Stimulated activated effector memory CD8-positive, alpha-beta T cell treated with anti-CD3 and anti-CD28 coated beads, Interleukin-12 subunit alpha, Interleukin-12 subunit beta, amount 100 ng/mL, for 72 hours (primary cell): ENCODE measurements at regions not wholly inside any gene's neighbourhood (a gene's known extent, or its start where the extent isn't known, plus 50 kb on each side); places are given as distances from the start of the nearest gene placed in this dataset.
"Not testable (repeated sequence)": the region's sequence is repeated elsewhere in the genome, so short reads cannot be mapped to it uniquely, and the experiment has no call there.

Experiments
- ATAC-seq: fragments of 150-1000 bp; cut with Tn5 transposase; 2 replicates; pipeline ENCODE4 v1.10.0; 2021
- DNase-seq, 2 donors: peaks; one replicate each; pipeline ENCODE4 v3.0.0; 2021 to 2022; ENCODE audit warnings: low spot score in 2 of 2
- H3K27ac Mint-ChIP-seq: one replicate; pipeline ENCODE4 v1.8.0; 2022; ENCODE audit warnings: mild to moderate bottlenecking, mixed read lengths
- H3K36me3 Mint-ChIP-seq: one replicate; pipeline ENCODE4 v1.8.0; 2022; ENCODE audit warnings: mild to moderate bottlenecking, mixed read lengths
- H3K4me1 Mint-ChIP-seq: one replicate; pipeline ENCODE4 v1.8.0; 2022; ENCODE audit warnings: mixed read lengths
- H3K4me3 Mint-ChIP-seq: one replicate; pipeline ENCODE4 v1.8.0; 2022; ENCODE audit warnings: mild to moderate bottlenecking, mixed read lengths
- H3K9me3 Mint-ChIP-seq: one replicate; pipeline ENCODE4 v1.8.0; 2022; ENCODE audit warnings: mixed read lengths

GRCh38 chr14:39505812-39506211 is 73.6 kb upstream of the FBXO33 start:
- Mint-ChIP-seq H3K36me3 (no peaks in the 10 kb centered on the region), H3K4me3 (no peak overlapping the region), H3K4me1 (no peaks in the 10 kb centered on the region), H3K27ac (no peak overlapping the region), H3K9me3 (peaks cover 11% of the 10 kb centered on the region)
- ATAC-seq = no peak
- DNase-seq = no peak

- DNase-seq (no peak), ATAC-seq (no peak)
- Mint-ChIP-seq H3K9me3 (no peaks in the 10 kb centered on the region), H3K4me1 (no peaks in the 10 kb centered on the region), H3K4me3 (no peak overlapping the region), H3K27ac (no peak overlapping the region), H3K36me3 (no peaks in the 10 kb centered on the region)
These were observed 68.0 kb upstream of the FBXO33 start for GRCh38 chr14:39500253-39500652.

- no peaks in the 10 kb centered on the region for H3K9me3 Mint-ChIP-seq
- H3K4me1 Mint-ChIP-seq = no peaks in the 10 kb centered on the region
- no peak for DNase-seq
- H3K36me3 Mint-ChIP-seq = no peaks in the 10 kb centered on the region
- H3K4me3 Mint-ChIP-seq = no peak overlapping the region
- no peak for ATAC-seq
- H3K27ac Mint-ChIP-seq = no peak overlapping the region
These were observed 67.3 kb upstream of the FBXO33 start for GRCh38 chr14:39499514-39499913.

- not testable (repeated sequence) for H3K4me1 Mint-ChIP-seq
These were observed 65.4 kb upstream of the FBXO33 start for GRCh38 chr14:39497677-39498076.

GRCh38 chr14:39492267-39492666 is 60.0 kb upstream of the FBXO33 start:
- Mint-ChIP-seq H3K9me3 (no peaks in the 10 kb centered on the region), H3K36me3 (no peaks in the 10 kb centered on the region), H3K4me1 (no peaks in the 10 kb centered on the region)

More at GRCh38 chr14:39497677-39498076, 65.4 kb upstream of the FBXO33 start:
- not testable (repeated sequence) for DNase-seq, ATAC-seq, H3K27ac Mint-ChIP-seq, H3K36me3 Mint-ChIP-seq, H3K9me3 Mint-ChIP-seq, H3K4me3 Mint-ChIP-seq

GRCh38 chr14:39491134-39491571 is 58.9 kb upstream of the FBXO33 start:
- no peaks in the 10 kb centered on the region for H3K9me3 Mint-ChIP-seq
- H3K36me3 Mint-ChIP-seq = no peaks in the 10 kb centered on the region
- no peaks in the 10 kb centered on the region for H3K4me1 Mint-ChIP-seq
- H3K27ac Mint-ChIP-seq = no peak overlapping the region
- ATAC-seq = no peak
- H3K4me3 Mint-ChIP-seq = no peak overlapping the region
- DNase-seq = no peak

More at GRCh38 chr14:39492267-39492666, 60.0 kb upstream of the FBXO33 start:
- H3K4me3 Mint-ChIP-seq = no peak overlapping the region
- ATAC-seq (no peak), DNase-seq (no peak)
- no peak overlapping the region for H3K27ac Mint-ChIP-seq

GRCh38 chr14:39488600-39488999 is 56.4 kb upstream of the FBXO33 start:
- DNase-seq = no peak

GRCh38 chr14:39483682-39484081 is 51.4 kb upstream of the FBXO33 start:
- no peaks in the 10 kb centered on the region for H3K4me1 Mint-ChIP-seq
- no peak overlapping the region for H3K4me3 Mint-ChIP-seq
- no peak overlapping the region for H3K27ac Mint-ChIP-seq

More at GRCh38 chr14:39488600-39488999, 56.4 kb upstream of the FBXO33 start:
- Mint-ChIP-seq H3K4me3 (no peak overlapping the region), H3K9me3 (no peaks in the 10 kb centered on the region), H3K27ac (no peak overlapping the region), H3K36me3 (no peaks in the 10 kb centered on the region), H3K4me1 (no peaks in the 10 kb centered on the region)
- no peak for ATAC-seq

More at GRCh38 chr14:39483682-39484081, 51.4 kb upstream of the FBXO33 start:
- ATAC-seq = no peak
- H3K36me3 Mint-ChIP-seq = no peaks in the 10 kb centered on the region
- DNase-seq = no peak
- H3K9me3 Mint-ChIP-seq = no peaks in the 10 kb centered on the region
